Fibroblast of mammary gland (primary cell): ENCODE measurements at regions not wholly inside any gene's neighbourhood (a gene's known extent, or its start where the extent isn't known, plus 50 kb on each side); places are given as distances from the start of the nearest gene placed in this dataset.
"Not testable (repeated sequence)": the region's sequence is repeated elsewhere in the genome, so short reads cannot be mapped to it uniquely, and the experiment has no call there.

Source experiments
- DNase-seq: peaks from one replicate; pipeline ENCODE4 v3.0.0-alpha.2; 2010; ENCODE audit warnings: low read depth
- H3K4me3 ChIP-seq: 2 replicates; pipeline ENCODE4 v1.5.1; 2011; ENCODE audit warnings: low read depth, mild to moderate bottlenecking, low read length, moderate library complexity; ENCODE audit not compliant: control insufficient read depth
- TF ChIP-seq, protein P1 (sequence below): conservative IDR thresholded peaks from 2 replicates; pipeline ENCODE4 v1.5.1; 2011; ENCODE audit warnings: low read depth, low read length, inconsistent platforms; ENCODE audit not compliant: control insufficient read depth, insufficient read depth

DNA sequence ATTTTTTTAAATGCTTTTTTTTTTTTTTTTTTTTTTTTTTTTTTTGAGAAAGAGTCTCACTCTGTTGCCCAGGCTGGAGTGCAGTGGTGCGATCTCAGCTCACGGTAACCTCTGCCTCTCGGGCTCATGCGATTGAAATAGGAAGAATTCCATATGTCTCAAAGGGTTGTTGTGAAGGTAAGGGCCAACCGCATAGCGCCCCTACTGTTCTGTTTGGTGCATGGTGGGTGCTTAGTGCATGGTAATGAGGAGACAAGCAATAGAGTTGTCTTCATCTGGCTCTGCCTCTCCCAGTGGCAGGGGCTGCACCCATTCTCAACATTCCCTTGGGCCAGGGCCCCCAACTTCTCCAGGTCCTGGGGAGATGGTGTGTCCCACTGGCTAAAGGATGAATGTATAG lies 68.7 kb downstream of the RASL11A start:
- H3K4me3 ChIP-seq, result no peak overlapping the region
- DNase-seq, result peak; percentile 54
- TF ChIP-seq, protein P1, sequence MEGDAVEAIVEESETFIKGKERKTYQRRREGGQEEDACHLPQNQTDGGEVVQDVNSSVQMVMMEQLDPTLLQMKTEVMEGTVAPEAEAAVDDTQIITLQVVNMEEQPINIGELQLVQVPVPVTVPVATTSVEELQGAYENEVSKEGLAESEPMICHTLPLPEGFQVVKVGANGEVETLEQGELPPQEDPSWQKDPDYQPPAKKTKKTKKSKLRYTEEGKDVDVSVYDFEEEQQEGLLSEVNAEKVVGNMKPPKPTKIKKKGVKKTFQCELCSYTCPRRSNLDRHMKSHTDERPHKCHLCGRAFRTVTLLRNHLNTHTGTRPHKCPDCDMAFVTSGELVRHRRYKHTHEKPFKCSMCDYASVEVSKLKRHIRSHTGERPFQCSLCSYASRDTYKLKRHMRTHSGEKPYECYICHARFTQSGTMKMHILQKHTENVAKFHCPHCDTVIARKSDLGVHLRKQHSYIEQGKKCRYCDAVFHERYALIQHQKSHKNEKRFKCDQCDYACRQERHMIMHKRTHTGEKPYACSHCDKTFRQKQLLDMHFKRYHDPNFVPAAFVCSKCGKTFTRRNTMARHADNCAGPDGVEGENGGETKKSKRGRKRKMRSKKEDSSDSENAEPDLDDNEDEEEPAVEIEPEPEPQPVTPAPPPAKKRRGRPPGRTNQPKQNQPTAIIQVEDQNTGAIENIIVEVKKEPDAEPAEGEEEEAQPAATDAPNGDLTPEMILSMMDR, result peak; percentile 73

DNA sequence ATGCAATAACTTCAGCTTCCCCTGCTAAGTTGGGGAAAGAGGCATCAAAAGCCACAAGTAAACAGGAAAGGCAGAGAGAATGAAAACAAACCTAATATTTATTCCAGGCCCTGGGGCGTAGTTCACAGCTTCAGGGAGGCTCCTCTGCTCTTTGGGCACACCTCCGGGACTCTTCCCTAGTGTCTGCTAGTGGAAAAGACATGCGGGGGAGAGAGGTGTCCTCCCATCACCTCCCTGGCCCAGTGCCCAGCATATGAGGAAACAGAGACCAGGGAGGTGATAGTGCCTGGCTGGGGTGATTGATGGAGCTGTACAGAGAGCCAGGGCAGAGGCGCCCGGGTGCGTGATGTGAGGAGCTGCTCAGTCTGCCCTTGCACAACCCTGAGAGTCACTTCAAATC lies 71.0 kb downstream of the RASL11A start:
- no peak overlapping the region for H3K4me3 ChIP-seq
- TF ChIP-seq, protein P1, result no peak
- DNase-seq, result no peak

DNA sequence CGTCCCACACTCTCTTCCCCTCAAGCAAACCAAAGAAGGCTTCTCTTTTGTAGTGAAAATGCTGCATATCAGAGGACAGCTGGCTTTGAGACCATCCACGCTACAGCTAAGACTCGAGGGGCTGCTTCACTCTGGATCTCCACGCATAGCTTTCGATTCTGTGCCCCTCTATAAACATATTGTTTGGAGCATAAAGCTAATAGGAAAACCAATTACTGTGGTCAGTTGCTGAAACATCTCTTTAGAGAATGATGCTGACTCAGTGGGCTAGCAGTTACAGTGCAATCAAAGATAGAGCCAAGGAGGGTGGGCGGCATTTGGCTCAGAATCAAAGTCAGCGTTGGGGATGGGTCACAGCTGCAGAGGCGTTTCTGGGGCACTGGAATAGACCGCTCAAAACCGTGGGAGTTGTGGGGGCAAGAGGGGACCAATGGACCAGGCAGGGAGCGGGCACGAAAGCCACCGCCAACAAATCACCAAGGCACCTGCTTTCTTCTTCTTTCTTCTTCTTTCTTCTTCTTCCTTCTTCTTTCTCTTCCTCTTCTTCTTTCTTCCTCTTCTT lies 76.7 kb downstream of the RASL11A start:
- TF ChIP-seq, protein P1, result no peak
- no peak for DNase-seq
- H3K4me3 ChIP-seq, result no peak overlapping the region

DNA sequence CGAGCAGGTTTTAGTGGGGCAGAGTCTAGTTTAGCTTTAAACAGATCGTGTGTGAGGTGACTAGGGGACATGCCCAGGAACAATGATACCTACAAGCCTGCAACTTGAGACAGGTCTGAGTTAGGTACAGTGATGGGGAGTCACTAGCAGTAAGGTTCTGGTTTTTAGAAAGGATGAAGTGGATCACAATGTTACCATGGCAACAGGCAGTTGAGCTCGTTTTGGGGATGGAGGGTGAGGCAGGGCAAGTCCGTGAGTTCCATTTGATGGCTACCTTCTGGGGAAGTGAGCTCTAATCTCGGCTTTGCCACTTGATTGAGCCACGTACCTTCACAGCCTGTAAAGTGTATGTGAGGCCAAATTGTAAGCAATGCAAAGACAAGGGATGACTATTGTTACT lies 76.0 kb upstream of the GTF3A start:
- no peak for DNase-seq
- TF ChIP-seq, protein P1, result no peak
- H3K4me3 ChIP-seq, result no peak overlapping the region

DNA sequence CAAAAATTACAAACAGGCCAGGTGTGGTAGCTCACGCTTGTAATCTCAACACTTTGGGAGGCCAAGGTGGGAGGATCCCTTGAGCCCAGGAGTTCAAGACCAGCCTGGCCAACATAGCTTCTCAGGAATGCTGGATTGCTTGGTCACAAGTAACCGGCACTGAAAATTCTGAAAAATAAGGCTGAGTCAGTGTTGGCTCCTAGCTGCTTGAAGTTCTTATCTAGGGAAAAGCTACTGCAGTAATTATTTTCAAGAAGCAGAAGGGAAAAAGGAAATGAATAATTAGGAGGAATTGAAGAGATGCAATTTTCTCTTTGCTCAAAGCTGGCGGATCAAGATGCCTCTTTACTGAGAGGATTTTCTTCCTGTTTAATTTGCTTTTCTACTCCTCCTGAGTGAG lies 75.0 kb upstream of the GTF3A start:
- DNase-seq, result no peak
- no peak overlapping the region for H3K4me3 ChIP-seq
- TF ChIP-seq, protein P1, result no peak

DNA sequence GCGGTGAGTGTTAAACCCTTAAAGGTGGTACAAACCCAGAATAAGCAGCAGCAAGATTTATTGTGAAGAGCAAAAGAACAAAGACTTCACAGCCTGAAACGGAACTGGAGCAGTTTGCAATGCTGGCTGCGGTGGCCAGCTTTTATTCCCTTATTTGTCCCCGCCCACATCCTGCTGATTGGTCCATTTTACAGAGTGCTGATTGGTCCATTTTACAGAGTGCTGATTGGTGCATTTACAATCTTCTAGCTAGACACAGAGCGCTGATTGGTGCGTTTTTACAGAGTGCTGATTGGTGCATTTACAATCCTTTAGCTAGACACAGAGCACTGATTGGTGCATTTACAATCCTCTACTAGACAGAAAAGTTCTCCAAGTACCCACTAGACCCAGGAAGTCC lies 73.6 kb upstream of the GTF3A start:
- DNase-seq, H3K4me3 ChIP-seq: not testable (repeated sequence)

DNA sequence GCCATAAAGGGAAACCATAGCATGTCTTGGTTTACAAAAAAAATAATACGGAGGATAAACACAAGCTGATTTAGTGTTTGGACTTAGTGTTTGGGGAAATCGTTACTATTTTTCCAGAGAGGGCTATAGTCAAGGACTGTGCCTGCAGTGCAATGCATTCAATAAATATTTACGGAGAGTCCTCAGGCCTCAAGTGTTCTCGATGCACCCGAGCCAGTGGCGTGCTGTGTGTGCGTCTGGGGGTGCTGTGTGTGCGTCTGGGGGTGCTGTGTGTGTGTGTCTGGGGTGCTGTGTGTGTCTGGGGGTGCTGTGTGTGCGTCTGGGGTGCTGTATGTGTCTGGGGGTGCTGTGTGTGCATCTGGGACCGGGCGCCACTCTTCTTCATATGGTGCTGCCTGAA lies 71.7 kb upstream of the GTF3A start:
- no peak overlapping the region for H3K4me3 ChIP-seq
- TF ChIP-seq, protein P1, result no peak
- no peak for DNase-seq
